K562 (cell line): ENCODE measurements at regions not wholly inside any gene's neighbourhood (a gene's known extent, or its start where the extent isn't known, plus 50 kb on each side); places are given as distances from the start of the nearest gene placed in this dataset.
"Not testable (repeated sequence)": the region's sequence is repeated elsewhere in the genome, so short reads cannot be mapped to it uniquely, and the experiment has no call there.

Experiments used
- ATAC-seq: fragments of 200-7000 bp; cut with Tn5 transposase; 3 replicates; pipeline ENCODE4 v1.9.1; 2020; ENCODE audit warnings: moderate library complexity
- BruUV-seq: library from RNA; stranded (reverse); fragments of 400-500 nt; replicated peaks from 2 replicates; lab custom pipeline; 2021; lab: Mats Ljungman, UMichigan
- CTCF ChIA-PET: fragments of 300-600 bp; formaldehyde crosslinking; extraction: SDS; loops from one replicate; lab custom pipeline; 2021; ENCODE audit warnings: low intra/inter-chr PET ratio; lab: Yijun Ruan, JAX
- POLR2A ChIA-PET: fragments of 300-600, 350-650 bp; sonication (Branson Sonifier 250); formaldehyde crosslinking; extraction: SDS; loops from one replicate; lab custom pipeline; 2021; ENCODE audit warnings: antibody characterized with exemption, inconsistent platforms; lab: Yijun Ruan, JAX
- DNase-seq, 4 experiments: peaks; one replicate each; pipeline versions ENCODE4 v3.0.0 to v3.0.0-alpha.2; 2011 to 2018; ENCODE audit warnings: low spot score in 3 of 4, mixed read lengths in 3 of 4; ENCODE audit errors: extremely low read depth in 1 of 4
- FAIRE-seq: peaks from 2 replicates; lab custom pipeline; 2011; peaks lifted over from hg19 to GRCh38; lab: Jason Lieb, UNC
- H2AFZ ChIP-seq: 2 replicates; pipeline ENCODE4 v1.6.0; 2011; ENCODE audit warnings: low read depth, low read length, control low read depth, inconsistent platforms
- H3K27ac ChIP-seq: fragments of 200-600 bp; 3 replicates; pipeline ENCODE4 v1.8.0; 2011; ENCODE audit warnings: low read depth, mild to moderate bottlenecking, control low read depth, inconsistent platforms, low read length, moderate library complexity, mixed read lengths; ENCODE audit errors: extremely low read depth
- H3K27me3 ChIP-seq, 2 experiments: fragments of 300-600 bp in 1 of 2; 2 replicates in 1 of 2; 3 replicates in 1 of 2; pipeline versions ENCODE4 v1.6.0 to v1.8.0; 2011; ENCODE audit warnings: inconsistent platforms in 2 of 2, low read length in 2 of 2, mild to moderate bottlenecking in 1 of 2, mixed read lengths in 1 of 2, moderate library complexity in 1 of 2; ENCODE audit not compliant: control insufficient read depth in 2 of 2, insufficient read depth in 2 of 2
- H3K36me3 ChIP-seq: fragments of 300-600 bp; 3 replicates; pipeline ENCODE4 v1.8.0; 2011; ENCODE audit warnings: mild to moderate bottlenecking, low read length, inconsistent platforms; ENCODE audit not compliant: control insufficient read depth, insufficient read depth
- H3K4me1 ChIP-seq, 2 experiments: fragments of 200-600 bp in 1 of 2; replicated peaks in 1 of 2; 2 replicates in 1 of 2; 3 replicates in 1 of 2; pipeline versions ENCODE4 v1.5.1 to v1.8.0; 2011; ENCODE audit warnings: inconsistent platforms in 2 of 2, low read length in 2 of 2, mild to moderate bottlenecking in 1 of 2, mixed read lengths in 1 of 2, moderate library complexity in 1 of 2; ENCODE audit not compliant: control insufficient read depth in 2 of 2, insufficient read depth in 2 of 2
- H3K4me2 ChIP-seq: 2 replicates; pipeline ENCODE4 v1.6.1; 2011; ENCODE audit warnings: low read length, control low read depth, inconsistent platforms, mixed read lengths; ENCODE audit not compliant: insufficient read depth
- H3K4me3 ChIP-seq: fragments of 200-600 bp; sonication (generic), shearing (Covaris generic); 2 replicates; pipeline ENCODE4 v1.5.1; 2016; ENCODE audit warnings: control low read depth, inconsistent platforms
- H3K79me2 ChIP-seq: fragments of 200-600 bp; 3 replicates; pipeline ENCODE4 v1.8.0; 2011; ENCODE audit warnings: low read length, inconsistent platforms; ENCODE audit not compliant: control insufficient read depth, insufficient read depth
- H3K9ac ChIP-seq, 2 experiments: 2 replicates each; pipeline versions ENCODE4 v1.6.0 to v1.6.1; 2011; ENCODE audit warnings: low read depth in 2 of 2, low read length in 2 of 2, control low read depth in 1 of 2, inconsistent platforms in 1 of 2, mild to moderate bottlenecking in 1 of 2, mixed read lengths in 1 of 2; ENCODE audit not compliant: insufficient read depth in 1 of 2
- H3K9me1 ChIP-seq: one replicate; pipeline ENCODE4 v1.6.0; 2011; ENCODE audit warnings: inconsistent platforms, mild to moderate bottlenecking, low read length, moderate library complexity; ENCODE audit not compliant: control insufficient read depth, insufficient read depth
- H3K9me3 ChIP-seq: replicated peaks from 2 replicates; pipeline ENCODE4 v1.5.1; 2011; ENCODE audit warnings: low read depth, low read length, inconsistent platforms; ENCODE audit not compliant: control insufficient read depth, insufficient read depth
- H4K20me1 ChIP-seq: replicated peaks from 2 replicates; pipeline ENCODE4 v1.6.1; 2011; ENCODE audit warnings: low read length, inconsistent platforms, mixed read lengths; ENCODE audit not compliant: control insufficient read depth, insufficient read depth
- JUNB ChIP-seq: fragments of 450-650 bp; formaldehyde crosslinking; conservative IDR thresholded peaks from 2 replicates; pipeline ENCODE4 v1.4.0; 2020; ENCODE audit warnings: mild to moderate bottlenecking
- JUND ChIP-seq, 2 experiments: IDR thresholded peaks; 2 replicates in 1 of 2; 3 replicates in 1 of 2; pipeline ENCODE4 v1.6.1; 2011; ENCODE audit warnings: borderline replicate concordance in 2 of 2, low read depth in 2 of 2, low read length in 2 of 2, improper control_type of control experiment in 1 of 2, missing biosample characterization in 1 of 2, missing genetic modification characterization in 1 of 2, missing genetic modification reagents in 1 of 2
- LEF1 ChIP-seq: fragments of 450-650 bp; IDR thresholded peaks from 2 replicates; pipeline ENCODE4 v1.6.1; 2016; ENCODE audit warnings: mild to moderate bottlenecking
- PBX2 ChIP-seq, 2 experiments: IDR thresholded peaks in 1 of 2; conservative IDR thresholded peaks in 1 of 2; 2 replicates each; pipeline ENCODE4 v1.6.1; 2016; ENCODE audit warnings: low read depth in 2 of 2, mild to moderate bottlenecking in 1 of 2, missing compliant biosample characterization in 1 of 2, missing genetic modification characterization in 1 of 2, moderate library complexity in 1 of 2
- WGBS: fragments of 100-300 bp; shearing (Covaris generic); methylation state at CpG from one replicate; pipeline ENCODE4 v1.1.6; 2016; ENCODE audit warnings: low coverage, mixed read lengths; ENCODE audit not compliant: insufficient coverage; ENCODE audit errors: missing lambda C conversion rate; 5-methylcytosine and 5-hydroxymethylcytosine counted together
- in situ Hi-C: fragments of 300-500 bp; cut with MboI; formaldehyde crosslinking; loops from 4 replicates; pipeline ENCODE4 v1.15.0; 2018; ENCODE audit warnings: inconsistent platforms, mixed read lengths
- intact Hi-C: fragments of 100-400 bp; cut with micrococcal nuclease; formaldehyde crosslinking; loops from 2 replicates; pipeline ENCODE4 v1.14.2; 2022
- TF ChIP-seq, protein P1 (sequence below): fragments of 150-350 bp; IDR thresholded peaks from 2 replicates; pipeline ENCODE4 v1.6.1; 2014; ENCODE audit warnings: low read depth, mild to moderate bottlenecking, low read length, borderline replicate concordance

DNA sequence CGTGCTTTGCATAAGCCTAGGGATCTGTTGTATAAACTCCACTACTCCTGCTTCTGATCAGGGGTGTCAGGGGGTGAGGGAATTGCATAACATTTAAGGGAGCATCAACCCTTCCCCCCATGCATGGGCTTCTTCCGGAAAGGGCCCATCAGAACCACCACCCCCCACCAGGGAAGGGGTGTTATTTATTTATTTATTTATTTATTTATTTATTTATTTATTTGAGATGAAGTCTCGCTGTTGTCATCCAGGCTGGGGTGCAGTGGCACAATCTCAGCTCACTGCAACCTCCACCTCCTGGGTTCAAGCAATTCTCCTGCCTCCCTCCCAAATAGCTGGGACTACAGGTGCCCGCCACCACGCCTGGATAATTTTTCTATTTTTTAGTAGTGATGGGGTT lies 355.2 kb downstream of the ANKRD30A start:
- BruUV-seq, H3K9ac ChIP-seq, CTCF ChIA-PET, H3K36me3 ChIP-seq, intact Hi-C loops, H3K4me3 ChIP-seq, H4K20me1 ChIP-seq, H3K27me3 ChIP-seq, DNase-seq, H3K4me2 ChIP-seq, H3K9me1 ChIP-seq, H3K79me2 ChIP-seq, H3K9me3 ChIP-seq, POLR2A ChIA-PET, FAIRE-seq, H3K27ac ChIP-seq, ATAC-seq, H2AFZ ChIP-seq, H3K4me1 ChIP-seq: not testable (repeated sequence)
- in situ Hi-C loops = loop anchor here (10.0 kb wide), 1 partner anchor 104 kb away; no protein-coding TSS in a partner anchor
- 0% methylated on average over 4 of the region's 5 CpGs for WGBS

DNA sequence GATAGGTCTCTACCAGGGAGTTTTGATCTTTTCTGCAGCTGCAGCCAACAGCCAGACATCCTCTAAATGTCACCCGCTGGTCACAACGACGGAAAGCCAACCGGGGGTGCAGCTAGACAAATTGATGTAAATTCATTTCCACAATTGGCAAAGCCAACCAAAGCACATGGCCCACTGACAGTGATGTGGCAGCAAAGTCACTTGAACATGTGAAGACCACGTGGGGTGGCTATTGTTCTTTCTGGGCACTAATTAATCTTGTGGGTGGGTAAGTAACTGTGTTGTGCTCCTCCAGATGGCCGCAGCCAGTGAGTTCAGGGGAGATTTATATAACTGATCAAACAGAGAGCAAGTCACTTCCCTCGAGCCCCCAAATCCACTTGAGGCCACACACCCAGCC lies 354.1 kb downstream of the ANKRD30A start:
- ATAC-seq = no peak
- H3K9ac ChIP-seq = no peak overlapping the region
- H3K4me2 ChIP-seq = no peak overlapping the region
- no peak for FAIRE-seq
- intact Hi-C loops = no loop called here
- in situ Hi-C loops = loop anchor here (10.0 kb wide), 1 partner anchor 1845 kb away; no protein-coding TSS in a partner anchor
- H4K20me1 ChIP-seq = no peaks in the 10 kb centered on the region
- POLR2A ChIA-PET = no interaction called here
- no peaks in the 10 kb centered on the region for H3K9me1 ChIP-seq
- CTCF ChIA-PET = no interaction called here
- BruUV-seq = no TSS peak
- no peaks in the 10 kb centered on the region for H3K36me3 ChIP-seq
- no peaks in the 10 kb centered on the region for H3K27me3 ChIP-seq
- DNase-seq = no peak
- TF ChIP-seq, protein P1, sequence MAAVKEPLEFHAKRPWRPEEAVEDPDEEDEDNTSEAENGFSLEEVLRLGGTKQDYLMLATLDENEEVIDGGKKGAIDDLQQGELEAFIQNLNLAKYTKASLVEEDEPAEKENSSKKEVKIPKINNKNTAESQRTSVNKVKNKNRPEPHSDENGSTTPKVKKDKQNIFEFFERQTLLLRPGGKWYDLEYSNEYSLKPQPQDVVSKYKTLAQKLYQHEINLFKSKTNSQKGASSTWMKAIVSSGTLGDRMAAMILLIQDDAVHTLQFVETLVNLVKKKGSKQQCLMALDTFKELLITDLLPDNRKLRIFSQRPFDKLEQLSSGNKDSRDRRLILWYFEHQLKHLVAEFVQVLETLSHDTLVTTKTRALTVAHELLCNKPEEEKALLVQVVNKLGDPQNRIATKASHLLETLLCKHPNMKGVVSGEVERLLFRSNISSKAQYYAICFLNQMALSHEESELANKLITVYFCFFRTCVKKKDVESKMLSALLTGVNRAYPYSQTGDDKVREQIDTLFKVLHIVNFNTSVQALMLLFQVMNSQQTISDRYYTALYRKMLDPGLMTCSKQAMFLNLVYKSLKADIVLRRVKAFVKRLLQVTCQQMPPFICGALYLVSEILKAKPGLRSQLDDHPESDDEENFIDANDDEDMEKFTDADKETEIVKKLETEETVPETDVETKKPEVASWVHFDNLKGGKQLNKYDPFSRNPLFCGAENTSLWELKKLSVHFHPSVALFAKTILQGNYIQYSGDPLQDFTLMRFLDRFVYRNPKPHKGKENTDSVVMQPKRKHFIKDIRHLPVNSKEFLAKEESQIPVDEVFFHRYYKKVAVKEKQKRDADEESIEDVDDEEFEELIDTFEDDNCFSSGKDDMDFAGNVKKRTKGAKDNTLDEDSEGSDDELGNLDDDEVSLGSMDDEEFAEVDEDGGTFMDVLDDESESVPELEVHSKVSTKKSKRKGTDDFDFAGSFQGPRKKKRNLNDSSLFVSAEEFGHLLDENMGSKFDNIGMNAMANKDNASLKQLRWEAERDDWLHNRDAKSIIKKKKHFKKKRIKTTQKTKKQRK = no peak
- TF ChIP-seq PBX2 (CRISPR knock-in tag; IDR thresholded peaks at IDR 0.05; ENCODE audit: low read depth) = no peak
- no peak for TF ChIP-seq PBX2 (tag; conservative IDR thresholded peaks at IDR 0.05; ENCODE audit: low read depth)
- no peak for TF ChIP-seq JUNB (CRISPR knock-in tag)
- TF ChIP-seq JUND (IDR thresholded peaks at IDR 0.05; ENCODE audit: borderline replicate concordance, low read depth, low read length) = no peak
- no peak for TF ChIP-seq JUND (tag; IDR thresholded peaks at IDR 0.05; ENCODE audit: borderline replicate concordance, low read depth, low read length)
- TF ChIP-seq LEF1 = no peak
- H3K4me1 ChIP-seq = no peaks in the 10 kb centered on the region
- no peak overlapping the region for H2AFZ ChIP-seq
- WGBS = 3% methylated on average over 7 of the region's 7 CpGs
- no peak overlapping the region for H3K27ac ChIP-seq
- H3K4me3 ChIP-seq = no peak overlapping the region
- H3K9me3 ChIP-seq = no peaks in the 10 kb centered on the region
- H3K79me2 ChIP-seq = no peaks in the 10 kb centered on the region
